ENCODE measurements at regions not wholly inside any gene's neighbourhood (a gene's known extent, or its start where the extent isn't known, plus 50 kb on each side); places are given as distances from the start of the nearest gene placed in this dataset.

DNA sequence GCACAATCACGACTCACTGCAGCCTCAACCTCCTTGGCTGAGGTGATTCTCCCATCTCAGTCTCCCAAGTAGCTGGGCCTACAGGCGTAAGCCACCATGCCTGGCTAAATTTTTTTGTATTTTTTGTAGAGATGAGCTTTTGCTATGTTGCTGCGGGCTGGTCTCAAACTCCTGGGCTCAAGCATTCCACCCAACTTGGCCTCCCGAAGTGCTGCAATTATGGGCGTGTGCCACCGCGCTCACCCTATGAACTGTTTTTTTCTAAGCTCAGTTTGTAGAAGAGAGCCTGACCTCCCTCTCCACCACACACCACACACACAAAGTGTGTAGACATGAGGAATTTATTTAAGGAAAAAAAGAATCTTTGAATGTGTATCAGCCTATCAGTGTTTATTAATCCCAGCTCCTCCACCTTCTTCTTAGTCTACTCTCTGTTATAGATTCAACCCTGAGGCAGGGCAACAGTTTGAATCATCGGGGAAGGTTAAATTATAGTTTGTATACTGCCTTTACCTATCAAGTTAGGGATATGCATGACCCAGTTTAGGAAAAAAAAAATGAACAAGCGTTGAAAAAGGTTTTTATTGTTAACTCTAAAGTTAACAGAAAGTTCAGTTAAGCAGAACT is 74.1 kb downstream of the PLEKHG1 start:
- TF ChIP-seq, protein P1, sequence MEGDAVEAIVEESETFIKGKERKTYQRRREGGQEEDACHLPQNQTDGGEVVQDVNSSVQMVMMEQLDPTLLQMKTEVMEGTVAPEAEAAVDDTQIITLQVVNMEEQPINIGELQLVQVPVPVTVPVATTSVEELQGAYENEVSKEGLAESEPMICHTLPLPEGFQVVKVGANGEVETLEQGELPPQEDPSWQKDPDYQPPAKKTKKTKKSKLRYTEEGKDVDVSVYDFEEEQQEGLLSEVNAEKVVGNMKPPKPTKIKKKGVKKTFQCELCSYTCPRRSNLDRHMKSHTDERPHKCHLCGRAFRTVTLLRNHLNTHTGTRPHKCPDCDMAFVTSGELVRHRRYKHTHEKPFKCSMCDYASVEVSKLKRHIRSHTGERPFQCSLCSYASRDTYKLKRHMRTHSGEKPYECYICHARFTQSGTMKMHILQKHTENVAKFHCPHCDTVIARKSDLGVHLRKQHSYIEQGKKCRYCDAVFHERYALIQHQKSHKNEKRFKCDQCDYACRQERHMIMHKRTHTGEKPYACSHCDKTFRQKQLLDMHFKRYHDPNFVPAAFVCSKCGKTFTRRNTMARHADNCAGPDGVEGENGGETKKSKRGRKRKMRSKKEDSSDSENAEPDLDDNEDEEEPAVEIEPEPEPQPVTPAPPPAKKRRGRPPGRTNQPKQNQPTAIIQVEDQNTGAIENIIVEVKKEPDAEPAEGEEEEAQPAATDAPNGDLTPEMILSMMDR (IDR thresholded peaks at IDR 0.05) = no peak
- TF ChIP-seq POLR2A (IDR thresholded peaks at IDR 0.05) (no peak), EP300 (IDR thresholded peaks at IDR 0.05) (no peak)
